ENCODE measurements at regions not wholly inside any gene's neighbourhood (a gene's known extent, or its start where the extent isn't known, plus 50 kb on each side); places are given as distances from the start of the nearest gene placed in this dataset.

- peaks cover 0 to 2% of the 10 kb centered on the region in 2 donors for H3K4me1 ChIP-seq (replicated peaks in 1 of 2)
- TF ChIP-seq CTCF (IDR thresholded peaks at IDR 0.05) (no peak), POLR2A (IDR thresholded peaks at IDR 0.05) (no peak)
- no peaks in the 10 kb centered on the region for H3K9me3 ChIP-seq (replicated peaks in 1 of 3)
- 40 to 63% (median 59%) methylated on average over 2 of the region's 2 CpGs for WGBS, 4 donors
- no peak overlapping the region for H3K27ac ChIP-seq
- DNase-seq, result peak in 1 of 7 donors; percentile 28
- intact Hi-C loops (cut with DNase I), result no loop called here
- H3K4me3 ChIP-seq, result no peak overlapping the region
- no peaks in the 10 kb centered on the region for H3K27me3 ChIP-seq
- no peaks in the 10 kb centered on the region for H3K36me3 ChIP-seq (replicated peaks in 1 of 2)
Measured at GRCh38 chr6:147135211-147135681, 69.0 kb upstream of the STXBP5 start.

GRCh38 chr6:147136057-147136456 is 68.2 kb upstream of the STXBP5 start:
- TF ChIP-seq POLR2A (IDR thresholded peaks at IDR 0.05) (no peak), CTCF (IDR thresholded peaks at IDR 0.05) (no peak)
- Histone ChIP-seq H3K4me3 (no peak overlapping the region), H3K36me3 (replicated peaks in 1 of 2) (no peaks in the 10 kb centered on the region), H3K27me3 (no peaks in the 10 kb centered on the region), H3K4me1 (replicated peaks in 1 of 2) (peaks cover 0 to 2% of the 10 kb centered on the region in 2 donors), H3K27ac (no peak overlapping the region), H3K9me3 (replicated peaks in 1 of 3) (no peaks in the 10 kb centered on the region)
- no peak for DNase-seq
- 65 to 79% (median 73%) methylated on average over 2 of the region's 2 CpGs for WGBS, 4 donors
- intact Hi-C loops (cut with DNase I), result no loop called here

- H3K36me3 ChIP-seq (replicated peaks in 1 of 2), result no peaks in the 10 kb centered on the region
- H3K9me3 ChIP-seq (replicated peaks in 1 of 3), result no peaks in the 10 kb centered on the region
- 90 to 94% (median 91%) methylated on average over 4 of the region's 4 CpGs for WGBS, 4 donors
- no peaks in the 10 kb centered on the region for H3K27me3 ChIP-seq
- TF ChIP-seq POLR2A (IDR thresholded peaks at IDR 0.05), result no peak
- TF ChIP-seq CTCF (IDR thresholded peaks at IDR 0.05), result no peak
- no peak for DNase-seq
- no peaks in the 10 kb centered on the region for H3K4me1 ChIP-seq (replicated peaks in 1 of 2)
- intact Hi-C loops (cut with DNase I), result no loop called here
- no peak overlapping the region for H3K4me3 ChIP-seq
- H3K27ac ChIP-seq, result no peak overlapping the region
Measured at GRCh38 chr6:147137986-147138385, 66.2 kb upstream of the STXBP5 start.

GRCh38 chr6:147138835-147139234 is 65.4 kb upstream of the STXBP5 start:
- no peak for DNase-seq
- Histone ChIP-seq H3K4me1 (replicated peaks in 1 of 2) (no peaks in the 10 kb centered on the region), H3K36me3 (replicated peaks in 1 of 2) (no peaks in the 10 kb centered on the region), H3K27ac (no peak overlapping the region), H3K27me3 (no peaks in the 10 kb centered on the region), H3K9me3 (replicated peaks in 1 of 3) (no peaks in the 10 kb centered on the region), H3K4me3 (no peak overlapping the region)
- no peak for TF ChIP-seq POLR2A (IDR thresholded peaks at IDR 0.05)
- no peak for TF ChIP-seq CTCF (IDR thresholded peaks at IDR 0.05)
- 80 to 95% (median 84%) methylated on average over 3 of the region's 3 CpGs for WGBS, 4 donors
- intact Hi-C loops (cut with DNase I), result no loop called here
